ENCODE measurements at regions not wholly inside any gene's neighbourhood (a gene's known extent, or its start where the extent isn't known, plus 50 kb on each side); places are given as distances from the start of the nearest gene placed in this dataset.

GRCh38 chr10:4337563-4337962 lies 488.4 kb upstream of the AKR1E2 start:
- no peaks in the 10 kb centered on the region for H3K27me3 ChIP-seq
- TF ChIP-seq EP300 (IDR thresholded peaks at IDR 0.05) (no peak), CTCF (IDR thresholded peaks at IDR 0.05) (no peak), POLR2A (IDR thresholded peaks at IDR 0.05) (no peak), POLR2AphosphoS5 (IDR thresholded peaks at IDR 0.05) (no peak)
- 78% methylated on average over 2 of the region's 2 CpGs for WGBS
- H3K9me3 ChIP-seq = no peaks in the 10 kb centered on the region
- H3K4me1 ChIP-seq = no peaks in the 10 kb centered on the region
- H3K36me3 ChIP-seq = no peaks in the 10 kb centered on the region
- no peak overlapping the region for H3K4me3 ChIP-seq
- no peak overlapping the region for H3K27ac ChIP-seq
- DNase-seq (ENCODE audit: low spot score in 2 of 2) = no peak

GRCh38 chr10:4334871-4335270 lies 491.1 kb upstream of the AKR1E2 start:
- DNase-seq (ENCODE audit: low spot score in 2 of 2) = no peak
- H3K27me3 ChIP-seq = no peaks in the 10 kb centered on the region
- H3K4me1 ChIP-seq = no peaks in the 10 kb centered on the region
- H3K27ac ChIP-seq = no peak overlapping the region
- TF ChIP-seq POLR2A (IDR thresholded peaks at IDR 0.05) (no peak), EP300 (IDR thresholded peaks at IDR 0.05) (no peak), POLR2AphosphoS5 (IDR thresholded peaks at IDR 0.05) (no peak), CTCF (IDR thresholded peaks at IDR 0.05) (no peak)
- no peaks in the 10 kb centered on the region for H3K9me3 ChIP-seq
- H3K36me3 ChIP-seq = no peaks in the 10 kb centered on the region
- WGBS = 87% methylated on average over 5 of the region's 5 CpGs
- H3K4me3 ChIP-seq = no peak overlapping the region

- no peaks in the 10 kb centered on the region for H3K4me1 ChIP-seq
- H3K36me3 ChIP-seq = no peaks in the 10 kb centered on the region
- H3K27ac ChIP-seq = no peak overlapping the region
- no peak overlapping the region for H3K4me3 ChIP-seq
- DNase-seq (ENCODE audit: low spot score in 2 of 2) = no peak
- 88% methylated on average over 6 of the region's 6 CpGs for WGBS
- H3K27me3 ChIP-seq = no peaks in the 10 kb centered on the region
- TF ChIP-seq POLR2AphosphoS5 (IDR thresholded peaks at IDR 0.05) = no peak
- no peak for TF ChIP-seq CTCF (IDR thresholded peaks at IDR 0.05)
- no peak for TF ChIP-seq POLR2A (IDR thresholded peaks at IDR 0.05)
- TF ChIP-seq EP300 (IDR thresholded peaks at IDR 0.05) = no peak
- H3K9me3 ChIP-seq = no peaks in the 10 kb centered on the region
Observed at GRCh38 chr10:4334015-4334414, 492.0 kb upstream of the AKR1E2 start.

- Histone ChIP-seq H3K27ac (no peak overlapping the region), H3K36me3 (no peaks in the 10 kb centered on the region), H3K27me3 (no peaks in the 10 kb centered on the region), H3K4me1 (no peaks in the 10 kb centered on the region), H3K9me3 (no peaks in the 10 kb centered on the region), H3K4me3 (no peak overlapping the region)
- DNase-seq (ENCODE audit: low spot score in 2 of 2) = no peak
- TF ChIP-seq POLR2AphosphoS5 (IDR thresholded peaks at IDR 0.05) (no peak), CTCF (IDR thresholded peaks at IDR 0.05) (no peak), EP300 (IDR thresholded peaks at IDR 0.05) (no peak), POLR2A (IDR thresholded peaks at IDR 0.05) (no peak)
- WGBS = 89% methylated on average over 15 of the region's 15 CpGs
Observed at GRCh38 chr10:4333459-4333894, 492.5 kb upstream of the AKR1E2 start.

GRCh38 chr10:4332764-4333458 lies 493.1 kb upstream of the AKR1E2 start:
- Histone ChIP-seq H3K36me3 (no peaks in the 10 kb centered on the region), H3K4me3 (no peak overlapping the region), H3K27ac (no peak overlapping the region), H3K4me1 (no peaks in the 10 kb centered on the region), H3K27me3 (no peaks in the 10 kb centered on the region), H3K9me3 (no peaks in the 10 kb centered on the region)
- no peak for DNase-seq (ENCODE audit: low spot score in 2 of 2)
- TF ChIP-seq POLR2AphosphoS5 (IDR thresholded peaks at IDR 0.05) (no peak), CTCF (IDR thresholded peaks at IDR 0.05) (no peak), POLR2A (IDR thresholded peaks at IDR 0.05) (no peak), EP300 (IDR thresholded peaks at IDR 0.05) (no peak)
- WGBS = 92% methylated on average over 9 of the region's 9 CpGs
